ENCODE measurements at regions not wholly inside any gene's neighbourhood (a gene's known extent, or its start where the extent isn't known, plus 50 kb on each side); places are given as distances from the start of the nearest gene placed in this dataset.
"Not testable (repeated sequence)": the region's sequence is repeated elsewhere in the genome, so short reads cannot be mapped to it uniquely, and the experiment has no call there.

- DNase-seq: no peak
Measured at GRCh38 chr11:82043316-82043715, 690.3 kb downstream of the FAM181B start.

GRCh38 chr11:82041764-82042163 lies 691.9 kb downstream of the FAM181B start:
- DNase-seq: no peak

GRCh38 chr11:82038154-82038553 lies 695.5 kb downstream of the FAM181B start:
- DNase-seq: no peak

GRCh38 chr11:82034527-82034926 lies 699.1 kb downstream of the FAM181B start:
- DNase-seq: no peak

GRCh38 chr11:82027335-82027734 lies 706.3 kb downstream of the FAM181B start:
- not testable (repeated sequence) for DNase-seq

- DNase-seq: no peak
Measured at GRCh38 chr11:82024760-82025159, 708.9 kb downstream of the FAM181B start.

- no peak for DNase-seq
Measured at GRCh38 chr11:82012276-82012675, 721.4 kb downstream of the FAM181B start.

- DNase-seq: no peak
Measured at GRCh38 chr11:82009133-82009532, 724.5 kb downstream of the FAM181B start.

GRCh38 chr11:82007521-82007920 lies 726.1 kb downstream of the FAM181B start:
- no peak for DNase-seq

- no peak for DNase-seq
Measured at GRCh38 chr11:82004537-82005213, 729.0 kb downstream of the FAM181B start.

- no peak for DNase-seq
Measured at GRCh38 chr11:82003671-82004515, 729.8 kb downstream of the FAM181B start.

GRCh38 chr11:82003024-82003423 lies 730.6 kb downstream of the FAM181B start:
- no peak for DNase-seq

GRCh38 chr11:81995889-81996288 lies 737.8 kb downstream of the FAM181B start:
- no peak for DNase-seq

- DNase-seq: no peak
Measured at GRCh38 chr11:81993755-81994154, 739.9 kb downstream of the FAM181B start.

- no peak for DNase-seq
Measured at GRCh38 chr11:81990659-81991443, 742.8 kb downstream of the FAM181B start.

- DNase-seq: no peak
Measured at GRCh38 chr11:81989093-81989492, 744.6 kb downstream of the FAM181B start.

GRCh38 chr11:81987829-81988472 lies 745.7 kb downstream of the FAM181B start:
- DNase-seq: no peak

GRCh38 chr11:81986556-81987161 lies 747.0 kb downstream of the FAM181B start:
- no peak for DNase-seq

GRCh38 chr11:81979448-81979847 lies 754.2 kb downstream of the FAM181B start:
- DNase-seq: no peak

- no peak for DNase-seq
Measured at GRCh38 chr11:81975261-81975900, 758.3 kb downstream of the FAM181B start.

- DNase-seq: no peak
Measured at GRCh38 chr11:81970886-81971285, 762.8 kb downstream of the FAM181B start.

GRCh38 chr11:81967242-81967641 lies 766.4 kb downstream of the FAM181B start:
- DNase-seq: no peak
